GM18502 (cell line): ENCODE measurements at regions not wholly inside any gene's neighbourhood (a gene's known extent, or its start where the extent isn't known, plus 50 kb on each side); places are given as distances from the start of the nearest gene placed in this dataset.
"Not testable (repeated sequence)": the region's sequence is repeated elsewhere in the genome, so short reads cannot be mapped to it uniquely, and the experiment has no call there.

ENCODE experiments used
- ATAC-seq: cut with Tn5 transposase; IDR thresholded peaks from one replicate; pipeline ENCODE4 v1.9.1; 2021; ENCODE audit warnings: mild to moderate bottlenecking; ENCODE audit not compliant: unreplicated experiment, poor library complexity

DNA sequence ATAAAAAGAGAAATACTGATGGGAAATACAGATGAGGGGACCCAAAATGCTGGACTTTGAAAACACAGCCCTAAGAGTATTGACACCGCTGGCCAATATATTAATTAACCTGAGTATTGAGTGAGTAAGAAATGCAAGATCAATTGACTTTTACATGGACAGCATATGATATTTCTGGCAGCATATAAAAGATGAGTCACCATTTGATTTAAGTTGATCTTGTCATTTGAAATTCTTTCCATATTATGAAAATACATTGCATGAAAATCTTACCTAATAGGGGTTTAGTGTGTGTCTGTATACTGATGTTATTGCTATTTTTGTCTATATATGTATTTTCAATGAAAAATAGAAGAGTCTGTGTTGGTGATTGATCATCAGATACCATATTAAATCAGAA lies 619.6 kb downstream of the KCTD12 start:
- no peak for ATAC-seq

- ATAC-seq, result no peak
Measured at GRCh38 chr13:76250211-76250610, 614.1 kb downstream of the LMO7 start.

DNA sequence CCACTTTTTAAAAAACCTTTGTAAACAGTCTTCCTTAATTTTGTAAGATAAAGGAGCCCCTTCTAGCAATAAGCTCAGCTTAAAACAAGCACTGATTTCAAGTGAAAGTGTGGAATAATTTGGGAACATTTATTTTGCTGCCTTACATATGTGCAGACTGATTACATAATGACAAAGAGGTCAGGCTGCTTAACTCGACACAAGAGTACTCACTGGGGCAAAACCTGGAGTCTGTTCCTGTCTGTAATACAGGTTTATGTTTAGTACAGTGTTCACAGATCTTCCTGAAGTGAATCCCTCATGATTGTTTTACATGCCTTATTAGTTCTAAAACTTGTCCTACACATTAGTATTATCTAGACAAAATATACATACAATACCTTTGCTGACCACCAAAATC lies 609.8 kb downstream of the LMO7 start:
- ATAC-seq, result no peak

GRCh38 chr13:76245211-76245610 lies 609.1 kb downstream of the LMO7 start:
- ATAC-seq, result no peak

GRCh38 chr13:76243120-76243519 lies 607.0 kb downstream of the LMO7 start:
- not testable (repeated sequence) for ATAC-seq

DNA sequence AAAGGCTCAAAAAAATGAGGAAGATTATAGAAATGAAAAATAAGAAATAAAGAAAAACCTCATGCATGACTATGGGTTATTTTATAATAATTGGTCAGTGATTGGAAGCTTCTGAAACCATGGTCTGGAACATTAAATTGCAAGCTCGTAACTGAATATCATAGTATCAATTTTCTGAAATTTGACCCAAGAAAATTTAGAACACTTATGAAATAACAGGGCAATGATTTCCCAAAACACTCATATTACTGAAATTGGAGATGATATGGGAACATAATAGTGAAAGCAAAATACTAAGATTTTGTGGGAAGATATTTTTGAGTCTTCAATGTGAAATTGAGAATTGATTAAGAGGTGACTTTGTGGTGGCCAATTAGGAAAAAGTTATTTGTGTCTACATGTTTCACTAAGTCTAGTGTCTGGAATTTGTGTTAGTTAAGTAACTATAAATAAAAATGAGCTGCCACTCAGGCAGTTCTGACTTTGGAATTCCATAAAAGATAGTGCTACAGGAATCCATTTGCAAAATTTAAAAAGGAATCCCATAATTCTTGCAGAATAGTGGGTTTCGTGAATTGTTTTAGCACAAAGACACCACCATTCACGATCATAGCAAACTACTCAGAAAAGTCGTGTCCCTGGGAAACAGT lies 603.0 kb downstream of the LMO7 start:
- no peak for ATAC-seq

DNA sequence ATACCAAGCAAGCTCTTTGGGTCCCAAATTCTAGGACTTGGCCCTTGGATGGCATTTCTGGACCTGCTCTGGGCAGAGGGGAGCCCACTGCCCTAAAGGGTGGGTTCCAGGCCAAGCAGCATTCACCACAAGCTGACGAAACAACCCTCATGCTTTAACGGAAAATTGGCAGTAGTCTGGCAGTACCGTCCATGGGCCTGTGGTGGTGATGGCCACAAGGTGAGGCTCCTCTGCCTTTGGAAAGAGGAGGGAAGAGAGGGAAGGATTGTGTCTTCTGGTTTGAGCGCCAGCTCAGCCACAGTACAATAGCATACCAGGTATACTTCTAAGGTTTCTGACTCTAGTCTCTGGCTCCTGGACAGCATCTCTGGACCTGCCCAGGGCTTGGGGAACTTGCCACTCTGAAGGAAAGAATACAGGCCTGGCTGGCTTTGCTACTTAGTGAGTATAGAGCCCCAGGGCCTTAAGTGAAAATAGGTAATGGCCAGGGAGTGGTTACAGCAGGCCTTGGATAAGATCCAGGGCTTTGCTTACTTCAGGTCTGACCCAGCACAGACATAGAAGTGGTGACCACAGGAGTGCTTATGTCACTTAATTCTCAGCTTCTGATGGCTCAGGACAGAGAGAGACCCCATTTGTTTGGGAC lies 595.5 kb downstream of the LMO7 start:
- ATAC-seq, result no peak

DNA sequence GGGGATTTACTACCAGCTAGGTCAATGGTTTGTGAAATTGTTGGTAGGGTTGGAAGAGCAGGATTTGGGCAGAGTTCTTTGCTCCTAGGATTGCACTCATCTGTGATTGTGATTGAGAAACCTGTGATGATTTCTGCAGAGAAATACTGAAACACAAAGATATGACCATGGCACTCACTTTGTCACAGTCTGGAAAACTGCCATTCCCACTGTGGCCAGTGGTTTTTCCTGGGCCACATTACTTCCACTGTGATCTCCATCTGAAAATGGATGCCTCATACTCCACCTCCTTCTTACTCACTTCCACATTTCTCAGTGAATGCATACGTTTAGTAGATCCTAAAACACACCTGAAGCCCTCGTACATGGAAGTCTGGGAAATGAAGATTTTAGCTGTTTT lies 593.2 kb downstream of the LMO7 start:
- no peak for ATAC-seq

- ATAC-seq, result no peak
Measured at GRCh38 chr13:76226941-76227340, 590.8 kb downstream of the LMO7 start.

- no peak for ATAC-seq
Measured at GRCh38 chr13:76225815-76226489, 589.8 kb downstream of the LMO7 start.

DNA sequence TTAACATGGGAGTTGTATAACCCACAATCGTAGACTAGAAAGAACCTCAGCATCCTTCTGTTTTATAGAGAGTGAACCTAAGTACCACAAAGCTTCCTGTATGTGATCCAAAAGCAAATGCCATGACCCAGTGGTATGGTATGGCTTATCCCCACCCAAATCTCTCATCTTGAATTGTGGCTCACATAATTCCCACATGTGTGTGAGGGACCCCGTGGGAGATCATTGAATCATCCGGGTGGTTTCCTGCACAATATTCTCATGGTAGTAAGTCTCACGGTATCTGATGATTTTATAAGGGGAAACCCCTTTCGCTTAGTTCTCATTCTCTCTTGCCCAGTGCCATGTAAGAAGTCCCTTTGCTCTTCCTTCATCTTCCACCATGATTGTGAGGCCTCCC lies 587.9 kb downstream of the LMO7 start:
- no peak for ATAC-seq

DNA sequence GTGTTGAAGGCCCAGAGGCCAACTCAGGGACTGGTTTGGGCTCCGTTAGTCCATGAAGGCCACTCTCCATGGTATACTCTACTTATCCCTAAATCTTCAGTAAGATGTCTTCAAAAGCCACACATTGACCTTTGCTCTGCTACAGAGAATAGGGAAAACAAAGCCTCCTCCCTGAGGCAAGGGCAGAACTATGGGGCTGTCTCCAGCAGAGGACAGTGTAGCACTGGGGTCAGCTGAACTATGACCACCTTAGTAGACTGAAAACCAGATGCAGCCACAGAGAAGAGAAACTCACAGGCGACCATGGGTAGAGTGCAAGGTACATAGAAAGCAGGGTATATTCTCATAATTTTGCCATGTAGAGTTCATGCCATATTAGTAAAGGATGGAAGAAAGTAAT lies 587.4 kb downstream of the LMO7 start:
- ATAC-seq, result no peak

DNA sequence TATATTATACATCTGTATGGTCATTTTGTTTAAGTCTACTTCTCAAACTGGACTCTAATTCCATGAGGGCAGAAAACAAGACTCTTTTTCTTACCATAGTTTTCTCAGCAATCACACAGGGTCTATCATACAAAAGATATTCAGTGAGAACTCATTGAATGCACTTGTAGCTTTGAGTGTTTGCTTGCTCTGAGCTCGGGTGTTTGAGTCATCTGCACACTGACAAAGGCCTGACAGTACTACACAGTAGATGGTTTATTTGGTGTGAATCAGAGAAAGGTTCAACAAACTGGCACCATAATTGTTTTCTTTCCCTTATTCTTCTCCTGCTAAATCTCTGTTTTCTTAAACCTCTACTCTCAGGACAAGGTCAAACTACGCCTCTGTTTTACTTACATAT lies 586.4 kb downstream of the LMO7 start:
- ATAC-seq, result no peak

- no peak for ATAC-seq
Measured at GRCh38 chr13:76216729-76217128, 580.6 kb downstream of the LMO7 start.

GRCh38 chr13:76214001-76214400 lies 577.9 kb downstream of the LMO7 start:
- no peak for ATAC-seq

DNA sequence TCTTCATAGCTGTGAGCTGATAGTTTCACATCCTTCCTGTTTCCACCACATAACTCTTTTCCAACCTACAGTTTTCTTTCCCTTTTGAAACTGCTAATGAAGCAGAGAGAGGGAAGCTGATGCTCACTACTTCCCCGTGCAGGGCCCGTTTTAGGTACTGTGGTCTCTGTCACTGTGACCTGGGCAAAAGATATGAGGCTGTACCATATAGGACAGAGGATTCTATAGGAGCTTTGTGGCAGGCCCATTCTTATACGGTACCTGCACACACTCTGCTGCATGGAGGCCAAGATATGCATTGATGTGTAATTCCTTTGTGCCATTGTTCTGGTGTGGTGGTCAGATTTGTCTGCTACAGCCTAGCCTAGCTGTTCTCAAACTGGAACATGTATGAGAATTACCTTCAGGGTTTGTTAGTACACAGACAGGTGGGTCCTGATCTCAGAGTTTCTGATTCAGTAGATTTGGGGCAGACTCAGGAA lies 577.3 kb downstream of the LMO7 start:
- ATAC-seq, result no peak

GRCh38 chr13:76210262-76210661 lies 574.1 kb downstream of the LMO7 start:
- ATAC-seq, result no peak

- no peak for ATAC-seq
Measured at GRCh38 chr13:76198568-76199163, 562.5 kb downstream of the LMO7 start.

GRCh38 chr13:76189882-76190519 lies 553.9 kb downstream of the LMO7 start:
- ATAC-seq, result no peak

DNA sequence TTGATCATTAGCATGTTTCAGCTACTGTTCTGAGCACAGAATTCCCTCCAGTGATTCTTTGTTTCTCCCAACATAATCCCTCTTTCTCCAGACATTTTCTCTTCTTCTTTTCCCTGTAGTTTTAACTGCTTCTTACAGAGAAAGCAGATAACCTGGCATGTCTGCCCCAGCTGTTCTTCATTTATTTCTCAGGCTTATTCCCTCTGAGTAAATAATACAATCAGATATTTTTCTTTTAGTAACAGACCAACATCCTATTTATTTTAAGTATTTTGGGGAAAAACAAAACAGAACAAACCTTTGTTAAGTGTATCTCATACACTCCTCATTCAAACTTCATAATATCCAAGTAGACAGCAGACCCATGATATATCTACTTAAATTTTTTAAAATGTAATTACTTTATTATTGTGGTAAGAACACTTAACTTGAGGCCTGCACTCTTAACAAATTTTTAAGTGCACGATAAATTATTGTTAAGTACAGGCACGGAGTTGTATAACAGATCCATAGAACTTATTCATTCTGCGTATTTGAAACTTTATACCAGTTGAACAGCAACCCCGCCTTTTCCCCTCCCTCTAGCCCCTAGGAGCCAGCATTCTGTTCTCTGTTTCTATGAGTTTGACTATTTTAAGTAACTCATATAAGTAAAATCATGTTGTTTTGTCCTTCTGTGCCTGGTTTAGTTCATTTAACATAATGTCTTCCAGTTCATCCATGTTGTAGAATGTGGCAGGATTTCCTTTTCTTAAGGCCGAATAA lies 540.0 kb downstream of the LMO7 start:
- no peak for ATAC-seq
